ENCODE measurements at regions not wholly inside any gene's neighbourhood (a gene's known extent, or its start where the extent isn't known, plus 50 kb on each side); places are given as distances from the start of the nearest gene placed in this dataset.

DNA sequence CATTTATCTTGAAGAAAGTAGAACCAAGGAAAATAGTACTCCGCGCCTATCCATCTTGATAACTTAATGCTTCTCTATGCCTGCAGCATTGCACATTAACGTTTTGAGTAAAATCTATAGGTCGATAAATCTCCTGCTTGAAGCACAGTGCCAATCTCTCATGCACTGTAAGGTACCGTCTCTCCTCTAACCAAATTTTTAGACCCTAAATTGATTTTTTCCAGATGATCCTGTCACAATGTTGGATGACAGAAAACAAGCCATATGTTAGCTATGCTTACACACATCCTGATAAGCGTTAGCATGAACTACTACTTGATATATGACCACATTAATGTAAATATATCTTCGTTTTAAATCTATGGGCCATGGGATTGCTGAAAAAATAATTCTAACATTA is 723.8 kb upstream of the CDH6 start:
- no peak overlapping the region for H3K4me2 ChIP-seq
- no peak overlapping the region for H3K4me3 Mint-ChIP-seq
- no peaks in the 10 kb centered on the region for H3K36me3 Mint-ChIP-seq (ENCODE audit: low read depth)
- no peak overlapping the region for H3K27ac Mint-ChIP-seq
- H3K9me3 Mint-ChIP-seq: no peaks in the 10 kb centered on the region
- no peaks in the 10 kb centered on the region for H3K27me3 Mint-ChIP-seq (ENCODE audit: insufficient read depth, low read depth, poor library complexity)
- H3K4me3 ChIP-seq: no peak overlapping the region
- no peak for TF ChIP-seq ZNF114 (CRISPR knock-in tag; IDR thresholded peaks at IDR 0.05)
- TF ChIP-seq EZH2phosphoT487 (IDR thresholded peaks at IDR 0.05; ENCODE audit: unreplicated experiment): no peak
- no peak for TF ChIP-seq NANOG (IDR thresholded peaks at IDR 0.05; ENCODE audit: borderline replicate concordance)
- TF ChIP-seq, protein P1, sequence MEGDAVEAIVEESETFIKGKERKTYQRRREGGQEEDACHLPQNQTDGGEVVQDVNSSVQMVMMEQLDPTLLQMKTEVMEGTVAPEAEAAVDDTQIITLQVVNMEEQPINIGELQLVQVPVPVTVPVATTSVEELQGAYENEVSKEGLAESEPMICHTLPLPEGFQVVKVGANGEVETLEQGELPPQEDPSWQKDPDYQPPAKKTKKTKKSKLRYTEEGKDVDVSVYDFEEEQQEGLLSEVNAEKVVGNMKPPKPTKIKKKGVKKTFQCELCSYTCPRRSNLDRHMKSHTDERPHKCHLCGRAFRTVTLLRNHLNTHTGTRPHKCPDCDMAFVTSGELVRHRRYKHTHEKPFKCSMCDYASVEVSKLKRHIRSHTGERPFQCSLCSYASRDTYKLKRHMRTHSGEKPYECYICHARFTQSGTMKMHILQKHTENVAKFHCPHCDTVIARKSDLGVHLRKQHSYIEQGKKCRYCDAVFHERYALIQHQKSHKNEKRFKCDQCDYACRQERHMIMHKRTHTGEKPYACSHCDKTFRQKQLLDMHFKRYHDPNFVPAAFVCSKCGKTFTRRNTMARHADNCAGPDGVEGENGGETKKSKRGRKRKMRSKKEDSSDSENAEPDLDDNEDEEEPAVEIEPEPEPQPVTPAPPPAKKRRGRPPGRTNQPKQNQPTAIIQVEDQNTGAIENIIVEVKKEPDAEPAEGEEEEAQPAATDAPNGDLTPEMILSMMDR (conservative IDR thresholded peaks at IDR 0.05; ENCODE audit: low read depth in 2 of 2): no peak
- no peak for TF ChIP-seq EZH2 (IDR thresholded peaks at IDR 0.05; ENCODE audit: low read depth, unreplicated experiment)
- no peak for TF ChIP-seq POLR2AphosphoS5 (IDR thresholded peaks at IDR 0.05; ENCODE audit: low read depth)
- TF ChIP-seq, protein P2, sequence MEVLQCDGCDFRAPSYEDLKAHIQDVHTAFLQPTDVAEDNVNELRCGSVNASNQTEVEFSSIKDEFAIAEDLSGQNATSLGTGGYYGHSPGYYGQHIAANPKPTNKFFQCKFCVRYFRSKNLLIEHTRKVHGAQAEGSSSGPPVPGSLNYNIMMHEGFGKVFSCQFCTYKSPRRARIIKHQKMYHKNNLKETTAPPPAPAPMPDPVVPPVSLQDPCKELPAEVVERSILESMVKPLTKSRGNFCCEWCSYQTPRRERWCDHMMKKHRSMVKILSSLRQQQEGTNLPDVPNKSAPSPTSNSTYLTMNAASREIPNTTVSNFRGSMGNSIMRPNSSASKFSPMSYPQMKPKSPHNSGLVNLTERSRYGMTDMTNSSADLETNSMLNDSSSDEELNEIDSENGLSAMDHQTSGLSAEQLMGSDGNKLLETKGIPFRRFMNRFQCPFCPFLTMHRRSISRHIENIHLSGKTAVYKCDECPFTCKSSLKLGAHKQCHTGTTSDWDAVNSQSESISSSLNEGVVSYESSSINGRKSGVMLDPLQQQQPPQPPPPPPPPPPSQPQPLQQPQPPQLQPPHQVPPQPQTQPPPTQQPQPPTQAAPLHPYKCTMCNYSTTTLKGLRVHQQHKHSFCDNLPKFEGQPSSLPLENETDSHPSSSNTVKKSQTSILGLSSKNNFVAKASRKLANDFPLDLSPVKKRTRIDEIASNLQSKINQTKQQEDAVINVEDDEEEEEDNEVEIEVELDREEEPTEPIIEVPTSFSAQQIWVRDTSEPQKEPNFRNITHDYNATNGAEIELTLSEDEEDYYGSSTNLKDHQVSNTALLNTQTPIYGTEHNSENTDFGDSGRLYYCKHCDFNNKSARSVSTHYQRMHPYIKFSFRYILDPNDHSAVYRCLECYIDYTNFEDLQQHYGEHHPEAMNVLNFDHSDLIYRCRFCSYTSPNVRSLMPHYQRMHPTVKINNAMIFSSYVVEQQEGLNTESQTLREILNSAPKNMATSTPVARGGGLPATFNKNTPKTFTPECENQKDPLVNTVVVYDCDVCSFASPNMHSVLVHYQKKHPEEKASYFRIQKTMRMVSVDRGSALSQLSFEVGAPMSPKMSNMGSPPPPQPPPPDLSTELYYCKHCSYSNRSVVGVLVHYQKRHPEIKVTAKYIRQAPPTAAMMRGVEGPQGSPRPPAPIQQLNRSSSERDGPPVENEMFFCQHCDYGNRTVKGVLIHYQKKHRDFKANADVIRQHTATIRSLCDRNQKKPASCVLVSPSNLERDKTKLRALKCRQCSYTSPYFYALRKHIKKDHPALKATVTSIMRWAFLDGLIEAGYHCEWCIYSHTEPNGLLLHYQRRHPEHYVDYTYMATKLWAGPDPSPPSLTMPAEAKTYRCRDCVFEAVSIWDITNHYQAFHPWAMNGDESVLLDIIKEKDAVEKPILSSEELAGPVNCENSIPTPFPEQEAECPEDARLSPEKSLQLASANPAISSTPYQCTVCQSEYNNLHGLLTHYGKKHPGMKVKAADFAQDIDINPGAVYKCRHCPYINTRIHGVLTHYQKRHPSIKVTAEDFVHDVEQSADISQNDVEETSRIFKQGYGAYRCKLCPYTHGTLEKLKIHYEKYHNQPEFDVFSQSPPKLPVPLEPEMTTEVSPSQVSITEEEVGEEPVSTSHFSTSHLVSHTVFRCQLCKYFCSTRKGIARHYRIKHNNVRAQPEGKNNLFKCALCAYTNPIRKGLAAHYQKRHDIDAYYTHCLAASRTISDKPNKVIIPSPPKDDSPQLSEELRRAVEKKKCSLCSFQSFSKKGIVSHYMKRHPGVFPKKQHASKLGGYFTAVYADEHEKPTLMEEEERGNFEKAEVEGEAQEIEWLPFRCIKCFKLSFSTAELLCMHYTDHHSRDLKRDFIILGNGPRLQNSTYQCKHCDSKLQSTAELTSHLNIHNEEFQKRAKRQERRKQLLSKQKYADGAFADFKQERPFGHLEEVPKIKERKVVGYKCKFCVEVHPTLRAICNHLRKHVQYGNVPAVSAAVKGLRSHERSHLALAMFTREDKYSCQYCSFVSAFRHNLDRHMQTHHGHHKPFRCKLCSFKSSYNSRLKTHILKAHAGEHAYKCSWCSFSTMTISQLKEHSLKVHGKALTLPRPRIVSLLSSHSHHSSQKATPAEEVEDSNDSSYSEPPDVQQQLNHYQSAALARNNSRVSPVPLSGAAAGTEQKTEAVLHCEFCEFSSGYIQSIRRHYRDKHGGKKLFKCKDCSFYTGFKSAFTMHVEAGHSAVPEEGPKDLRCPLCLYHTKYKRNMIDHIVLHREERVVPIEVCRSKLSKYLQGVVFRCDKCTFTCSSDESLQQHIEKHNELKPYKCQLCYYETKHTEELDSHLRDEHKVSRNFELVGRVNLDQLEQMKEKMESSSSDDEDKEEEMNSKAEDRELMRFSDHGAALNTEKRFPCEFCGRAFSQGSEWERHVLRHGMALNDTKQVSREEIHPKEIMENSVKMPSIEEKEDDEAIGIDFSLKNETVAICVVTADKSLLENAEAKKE (CRISPR knock-in tag; IDR thresholded peaks at IDR 0.05): no peak
- no peak for TF ChIP-seq JUNB (IDR thresholded peaks at IDR 0.05; ENCODE audit: unreplicated experiment)
- no peak for TF ChIP-seq STAT1 (IDR thresholded peaks at IDR 0.05; ENCODE audit: unreplicated experiment)
- no peak for TF ChIP-seq ZNF331 (CRISPR knock-in tag; IDR thresholded peaks at IDR 0.05; ENCODE audit: low read depth)
- TF ChIP-seq, protein P3, sequence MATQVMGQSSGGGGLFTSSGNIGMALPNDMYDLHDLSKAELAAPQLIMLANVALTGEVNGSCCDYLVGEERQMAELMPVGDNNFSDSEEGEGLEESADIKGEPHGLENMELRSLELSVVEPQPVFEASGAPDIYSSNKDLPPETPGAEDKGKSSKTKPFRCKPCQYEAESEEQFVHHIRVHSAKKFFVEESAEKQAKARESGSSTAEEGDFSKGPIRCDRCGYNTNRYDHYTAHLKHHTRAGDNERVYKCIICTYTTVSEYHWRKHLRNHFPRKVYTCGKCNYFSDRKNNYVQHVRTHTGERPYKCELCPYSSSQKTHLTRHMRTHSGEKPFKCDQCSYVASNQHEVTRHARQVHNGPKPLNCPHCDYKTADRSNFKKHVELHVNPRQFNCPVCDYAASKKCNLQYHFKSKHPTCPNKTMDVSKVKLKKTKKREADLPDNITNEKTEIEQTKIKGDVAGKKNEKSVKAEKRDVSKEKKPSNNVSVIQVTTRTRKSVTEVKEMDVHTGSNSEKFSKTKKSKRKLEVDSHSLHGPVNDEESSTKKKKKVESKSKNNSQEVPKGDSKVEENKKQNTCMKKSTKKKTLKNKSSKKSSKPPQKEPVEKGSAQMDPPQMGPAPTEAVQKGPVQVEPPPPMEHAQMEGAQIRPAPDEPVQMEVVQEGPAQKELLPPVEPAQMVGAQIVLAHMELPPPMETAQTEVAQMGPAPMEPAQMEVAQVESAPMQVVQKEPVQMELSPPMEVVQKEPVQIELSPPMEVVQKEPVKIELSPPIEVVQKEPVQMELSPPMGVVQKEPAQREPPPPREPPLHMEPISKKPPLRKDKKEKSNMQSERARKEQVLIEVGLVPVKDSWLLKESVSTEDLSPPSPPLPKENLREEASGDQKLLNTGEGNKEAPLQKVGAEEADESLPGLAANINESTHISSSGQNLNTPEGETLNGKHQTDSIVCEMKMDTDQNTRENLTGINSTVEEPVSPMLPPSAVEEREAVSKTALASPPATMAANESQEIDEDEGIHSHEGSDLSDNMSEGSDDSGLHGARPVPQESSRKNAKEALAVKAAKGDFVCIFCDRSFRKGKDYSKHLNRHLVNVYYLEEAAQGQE (IDR thresholded peaks at IDR 0.05; ENCODE audit: unreplicated experiment): no peak
- no peak for TF ChIP-seq CREB1 (CRISPR knock-in tag; IDR thresholded peaks at IDR 0.05; ENCODE audit: low read depth)
- no peak for TF ChIP-seq ETS1 (IDR thresholded peaks at IDR 0.05)
- no peaks in the 10 kb centered on the region for H4K20me1 ChIP-seq (replicated peaks; ENCODE audit: insufficient read depth)
- no peaks in the 10 kb centered on the region for H3K27me3 ChIP-seq (ENCODE audit: insufficient read depth)
- no peaks in the 10 kb centered on the region for H3K9me2 ChIP-seq (ENCODE audit: insufficient read depth)
- no peaks in the 10 kb centered on the region for H3K4me1 Mint-ChIP-seq
- H3F3A ChIP-seq (replicated peaks; ENCODE audit: low read depth): no peaks in the 10 kb centered on the region
- DNase-seq (ENCODE audit: low spot score) (no peak), ATAC-seq (no peak)
- H3K36me3 ChIP-seq (ENCODE audit: insufficient read depth): no peaks in the 10 kb centered on the region
- no peak overlapping the region for H2AFZ ChIP-seq
- H3K4me1 ChIP-seq (ENCODE audit: insufficient read depth): no peaks in the 10 kb centered on the region
- H3K27ac ChIP-seq (ENCODE audit: low read depth): no peak overlapping the region
- H3K79me2 ChIP-seq (replicated peaks; ENCODE audit: insufficient read depth): no peaks in the 10 kb centered on the region

Data from GM23338 (cell line).